MM.1S (cell line): ENCODE measurements at regions not wholly inside any gene's neighbourhood (a gene's known extent, or its start where the extent isn't known, plus 50 kb on each side); places are given as distances from the start of the nearest gene placed in this dataset.

Experiments
- DNase-seq: peaks from one replicate; pipeline ENCODE4 v3.0.0-alpha.2; 2015
- H2AFZ ChIP-seq: fragments of 300-600 bp; sonication (generic); 2 replicates; pipeline ENCODE4 v1.6.0; 2016; ENCODE audit warnings: antibody characterized with exemption, low read length
- H3F3A ChIP-seq: fragments of 300-600 bp; sonication (generic); 2 replicates; pipeline ENCODE4 v1.6.1; 2016; ENCODE audit warnings: mild to moderate bottlenecking, antibody characterized with exemption, low read length, moderate library complexity, mixed read lengths; ENCODE audit not compliant: insufficient read depth
- H3K27ac ChIP-seq: fragments of 300-600 bp; sonication (generic); 2 replicates; pipeline ENCODE4 v1.5.1; 2016; ENCODE audit warnings: mild to moderate bottlenecking, low read length
- H3K27me3 ChIP-seq: fragments of 300-600 bp; sonication (generic); replicated peaks from 2 replicates; pipeline ENCODE4 v1.6.0; 2016; ENCODE audit warnings: low read length; ENCODE audit not compliant: insufficient read depth
- H3K36me3 ChIP-seq: fragments of 300-600 bp; sonication (generic); replicated peaks from 2 replicates; pipeline ENCODE4 v1.6.1; 2016; ENCODE audit warnings: mild to moderate bottlenecking, low read length, mixed read lengths; ENCODE audit not compliant: insufficient read depth
- H3K4me1 ChIP-seq: fragments of 300-600 bp; sonication (generic); 2 replicates; pipeline ENCODE4 v1.6.1; 2016; ENCODE audit warnings: low read length, mixed read lengths
- H3K4me2 ChIP-seq: fragments of 300-600 bp; sonication (generic); 2 replicates; pipeline ENCODE4 v1.6.0; 2016; ENCODE audit warnings: low read depth, low read length
- H3K4me3 ChIP-seq: fragments of 300-600 bp; sonication (generic); 2 replicates; pipeline ENCODE4 v1.5.1; 2016; ENCODE audit warnings: low read length, mixed read lengths
- H3K79me2 ChIP-seq: fragments of 300-600 bp; sonication (generic); 2 replicates; pipeline ENCODE4 v1.6.1; 2016; ENCODE audit warnings: mixed run types, low read length, mixed read lengths
- H3K9ac ChIP-seq: fragments of 300-600 bp; sonication (generic); 2 replicates; pipeline ENCODE4 v1.6.1; 2016; ENCODE audit warnings: low read length, mixed read lengths
- H3K9me2 ChIP-seq: fragments of 300-600 bp; sonication (generic); replicated peaks from 2 replicates; pipeline ENCODE4 v1.6.1; 2016; ENCODE audit warnings: mild to moderate bottlenecking, low read length, mixed read lengths; ENCODE audit not compliant: insufficient read depth
- H3K9me3 ChIP-seq: fragments of 300-600 bp; sonication (generic); replicated peaks from 2 replicates; pipeline ENCODE4 v1.6.1; 2016; ENCODE audit warnings: mild to moderate bottlenecking, low read length, mixed read lengths; ENCODE audit not compliant: insufficient read depth
- H4K20me1 ChIP-seq: fragments of 300-600 bp; sonication (generic); 2 replicates; pipeline ENCODE4 v1.6.1; 2016; ENCODE audit warnings: mild to moderate bottlenecking, low read length, moderate library complexity, mixed read lengths; ENCODE audit not compliant: insufficient read depth
- CTCF ChIP-seq: fragments of 300-600 bp; sonication (generic); IDR thresholded peaks from 2 replicates; pipeline ENCODE4 v1.5.1; 2016; ENCODE audit warnings: antibody characterized with exemption, low read length, mixed read lengths
- EZH2 ChIP-seq: fragments of 300-600 bp; sonication (generic); optimal IDR thresholded peaks from 2 replicates; pipeline ENCODE3; 2017; ENCODE audit warnings: low read depth, mild to moderate bottlenecking, antibody characterized with exemption, low read length, mixed read lengths
- EZH2phosphoT487 ChIP-seq: fragments of 300-600 bp; sonication (generic); IDR thresholded peaks from 2 replicates; pipeline ENCODE4 v1.6.1; 2018; ENCODE audit warnings: antibody characterized with exemption, low read length

- 0 out of 2 replicates have a peak, but pooled peaks cover 3% of the 10 kb centered on the region for H3K4me1 ChIP-seq
- no peak overlapping the region for H3K4me3 ChIP-seq
- H3K27me3 ChIP-seq = no peaks in the 10 kb centered on the region
- H3K9me3 ChIP-seq = no peaks in the 10 kb centered on the region
- H4K20me1 ChIP-seq = no peaks in the 10 kb centered on the region
- no peak overlapping the region for H2AFZ ChIP-seq
- no peak for DNase-seq
- H3K79me2 ChIP-seq = no peaks in the 10 kb centered on the region
- no peak overlapping the region for H3K27ac ChIP-seq
- H3K4me2 ChIP-seq = no peak overlapping the region
- H3F3A ChIP-seq = no peaks in the 10 kb centered on the region
- TF ChIP-seq EZH2phosphoT487 = no peak
- TF ChIP-seq EZH2 = no peak
- TF ChIP-seq CTCF = no peak
- H3K36me3 ChIP-seq = no peaks in the 10 kb centered on the region
- H3K9ac ChIP-seq = no peak overlapping the region
- no peaks in the 10 kb centered on the region for H3K9me2 ChIP-seq
These were observed 81.2 kb upstream of the ABCC4 start for GRCh38 chr13:95382411-95382810.

GRCh38 chr13:95382916-95383315, 81.7 kb upstream of the ABCC4 start:
- Histone ChIP-seq H3K4me3 (no peak overlapping the region), H3K27me3 (no peaks in the 10 kb centered on the region), H3K27ac (no peak overlapping the region), H3K36me3 (no peaks in the 10 kb centered on the region), H4K20me1 (no peaks in the 10 kb centered on the region), H3F3A (no peaks in the 10 kb centered on the region), H3K4me2 (no peak overlapping the region), H3K9me3 (no peaks in the 10 kb centered on the region), H2AFZ (no peak overlapping the region), H3K4me1 (0 out of 2 replicates have a peak, but pooled peaks cover 3% of the 10 kb centered on the region), H3K9me2 (no peaks in the 10 kb centered on the region), H3K79me2 (no peaks in the 10 kb centered on the region), H3K9ac (no peak overlapping the region)
- no peak for DNase-seq
- TF ChIP-seq EZH2 (no peak), CTCF (no peak), EZH2phosphoT487 (no peak)

DNA sequence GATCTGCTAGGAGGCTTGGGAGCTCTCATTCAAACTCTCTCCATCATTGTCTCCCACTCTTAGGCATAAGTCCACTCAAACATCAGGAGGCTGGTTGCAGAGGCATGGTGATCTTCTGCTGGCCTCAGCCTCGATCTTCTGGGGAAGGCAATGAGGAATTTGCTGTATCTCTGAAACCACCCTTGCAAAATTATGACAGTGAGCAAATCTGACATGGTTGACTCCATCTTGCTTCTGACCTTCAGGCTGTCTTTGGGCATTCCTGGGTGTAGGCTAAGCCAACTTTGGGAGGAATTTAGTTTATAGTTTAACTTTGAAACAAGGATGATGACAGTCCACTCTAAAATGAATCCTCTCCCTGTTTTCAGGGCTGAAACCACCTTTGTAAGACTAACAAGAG, 84.1 kb upstream of the ABCC4 start:
- no peak for TF ChIP-seq EZH2
- no peak for TF ChIP-seq EZH2phosphoT487
- TF ChIP-seq CTCF = no peak
- H3K9me2 ChIP-seq = no peaks in the 10 kb centered on the region
- H4K20me1 ChIP-seq = no peaks in the 10 kb centered on the region

More for the DNA sequence above, 84.1 kb upstream of the ABCC4 start:
- H3K9ac ChIP-seq = no peak overlapping the region
- H3F3A ChIP-seq = no peaks in the 10 kb centered on the region
- H3K4me1 ChIP-seq = 0 out of 2 replicates have a peak, but pooled peaks cover 3% of the 10 kb centered on the region
- no peaks in the 10 kb centered on the region for H3K27me3 ChIP-seq
- H3K4me2 ChIP-seq = no peak overlapping the region
- no peaks in the 10 kb centered on the region for H3K36me3 ChIP-seq
- H2AFZ ChIP-seq = no peak overlapping the region; the same call in 1 of the 2 replicates
- DNase-seq = no peak
- no peak overlapping the region for H3K4me3 ChIP-seq
- no peaks in the 10 kb centered on the region for H3K9me3 ChIP-seq
- H3K79me2 ChIP-seq = no peaks in the 10 kb centered on the region
- H3K27ac ChIP-seq = no peak overlapping the region
